ENCODE measurements at regions not wholly inside any gene's neighbourhood (a gene's known extent, or its start where the extent isn't known, plus 50 kb on each side); places are given as distances from the start of the nearest gene placed in this dataset.
"Not testable (repeated sequence)": the region's sequence is repeated elsewhere in the genome, so short reads cannot be mapped to it uniquely, and the experiment has no call there.

GRCh38 chr2:105489168-105489878 lies 90.5 kb upstream of the FHL2 start:
- H3K9me3 ChIP-seq (ENCODE audit: control insufficient read depth, insufficient read depth, low read length), result no peaks in the 10 kb centered on the region
- H3K36me3 ChIP-seq (ENCODE audit: control insufficient read depth, insufficient read depth, low read length), result no peaks in the 10 kb centered on the region
- H3K4me3 ChIP-seq (ENCODE audit: low read depth, low read length), result no peak overlapping the region
- H3K27me3 ChIP-seq (ENCODE audit: control insufficient read depth, insufficient read depth, low read length), result no peaks in the 10 kb centered on the region
- H3K4me1 ChIP-seq (ENCODE audit: control insufficient read depth, insufficient read depth, low read length), result no peaks in the 10 kb centered on the region
- no peak overlapping the region for H3K9ac ChIP-seq (ENCODE audit: low read depth, low read length)

- H3K36me3 ChIP-seq (ENCODE audit: control insufficient read depth, insufficient read depth, low read length), result no peaks in the 10 kb centered on the region
- no peaks in the 10 kb centered on the region for H3K4me1 ChIP-seq (ENCODE audit: control insufficient read depth, insufficient read depth, low read length)
- no peak overlapping the region for H3K9ac ChIP-seq (ENCODE audit: low read depth, low read length)
- H3K4me3 ChIP-seq (ENCODE audit: low read depth, low read length), result no peak overlapping the region
- no peaks in the 10 kb centered on the region for H3K27me3 ChIP-seq (ENCODE audit: control insufficient read depth, insufficient read depth, low read length)
- no peaks in the 10 kb centered on the region for H3K9me3 ChIP-seq (ENCODE audit: control insufficient read depth, insufficient read depth, low read length)
Measured at GRCh38 chr2:105488285-105488684, 89.4 kb upstream of the FHL2 start.

- Histone ChIP-seq H3K27me3 (ENCODE audit: control insufficient read depth, insufficient read depth, low read length) (no peaks in the 10 kb centered on the region), H3K36me3 (ENCODE audit: control insufficient read depth, insufficient read depth, low read length) (no peaks in the 10 kb centered on the region), H3K4me1 (ENCODE audit: control insufficient read depth, insufficient read depth, low read length) (no peaks in the 10 kb centered on the region), H3K9me3 (ENCODE audit: control insufficient read depth, insufficient read depth, low read length) (no peaks in the 10 kb centered on the region), H3K4me3 (ENCODE audit: low read depth, low read length) (no peak overlapping the region), H3K9ac (ENCODE audit: low read depth, low read length) (no peak overlapping the region)
Measured at GRCh38 chr2:105487142-105488069, 88.6 kb upstream of the FHL2 start.

- H3K9me3 ChIP-seq (ENCODE audit: control insufficient read depth, insufficient read depth, low read length), result no peaks in the 10 kb centered on the region
- no peak overlapping the region for H3K4me3 ChIP-seq (ENCODE audit: low read depth, low read length)
- H3K27me3 ChIP-seq (ENCODE audit: control insufficient read depth, insufficient read depth, low read length), result no peaks in the 10 kb centered on the region
- no peaks in the 10 kb centered on the region for H3K36me3 ChIP-seq (ENCODE audit: control insufficient read depth, insufficient read depth, low read length)
- H3K9ac ChIP-seq (ENCODE audit: low read depth, low read length), result no peak overlapping the region
- H3K4me1 ChIP-seq (ENCODE audit: control insufficient read depth, insufficient read depth, low read length), result no peaks in the 10 kb centered on the region
Measured at GRCh38 chr2:105486762-105487141, 87.9 kb upstream of the FHL2 start.

- Histone ChIP-seq H3K27me3 (ENCODE audit: control insufficient read depth, insufficient read depth, low read length) (peaks cover 3% of the 10 kb centered on the region), H3K4me3 (ENCODE audit: low read depth, low read length) (no peak overlapping the region), H3K9me3 (ENCODE audit: control insufficient read depth, insufficient read depth, low read length) (no peaks in the 10 kb centered on the region), H3K4me1 (ENCODE audit: control insufficient read depth, insufficient read depth, low read length) (no peaks in the 10 kb centered on the region), H3K36me3 (ENCODE audit: control insufficient read depth, insufficient read depth, low read length) (no peaks in the 10 kb centered on the region), H3K9ac (ENCODE audit: low read depth, low read length) (no peak overlapping the region)
Measured at GRCh38 chr2:105478670-105479069, 79.8 kb upstream of the FHL2 start.

- H3K36me3 ChIP-seq (ENCODE audit: control insufficient read depth, insufficient read depth, low read length); H3K4me1 ChIP-seq (ENCODE audit: control insufficient read depth, insufficient read depth, low read length); H3K27me3 ChIP-seq (ENCODE audit: control insufficient read depth, insufficient read depth, low read length); H3K9me3 ChIP-seq (ENCODE audit: control insufficient read depth, insufficient read depth, low read length); H3K4me3 ChIP-seq (ENCODE audit: low read depth, low read length); H3K9ac ChIP-seq (ENCODE audit: low read depth, low read length): not testable (repeated sequence)
Measured at GRCh38 chr2:105477050-105477620, 78.3 kb upstream of the FHL2 start.

GRCh38 chr2:105473011-105473410 lies 74.2 kb upstream of the FHL2 start:
- peaks cover 3% of the 10 kb centered on the region for H3K27me3 ChIP-seq (ENCODE audit: control insufficient read depth, insufficient read depth, low read length)
- H3K4me1 ChIP-seq (ENCODE audit: control insufficient read depth, insufficient read depth, low read length), result peaks cover 3% of the 10 kb centered on the region
- H3K4me3 ChIP-seq (ENCODE audit: low read depth, low read length), result no peak overlapping the region
- H3K9me3 ChIP-seq (ENCODE audit: control insufficient read depth, insufficient read depth, low read length), result no peaks in the 10 kb centered on the region
- H3K9ac ChIP-seq (ENCODE audit: low read depth, low read length), result no peak overlapping the region
- H3K36me3 ChIP-seq (ENCODE audit: control insufficient read depth, insufficient read depth, low read length), result no peaks in the 10 kb centered on the region

- no peaks in the 10 kb centered on the region for H3K36me3 ChIP-seq (ENCODE audit: control insufficient read depth, insufficient read depth, low read length)
- H3K4me1 ChIP-seq (ENCODE audit: control insufficient read depth, insufficient read depth, low read length), result peaks cover 3% of the 10 kb centered on the region
- peaks cover 3% of the 10 kb centered on the region for H3K27me3 ChIP-seq (ENCODE audit: control insufficient read depth, insufficient read depth, low read length)
- no peaks in the 10 kb centered on the region for H3K9me3 ChIP-seq (ENCODE audit: control insufficient read depth, insufficient read depth, low read length)
- no peak overlapping the region for H3K9ac ChIP-seq (ENCODE audit: low read depth, low read length)
- no peak overlapping the region for H3K4me3 ChIP-seq (ENCODE audit: low read depth, low read length)
Measured at GRCh38 chr2:105470979-105471378, 72.1 kb upstream of the FHL2 start.

- Histone ChIP-seq H3K27me3 (ENCODE audit: control insufficient read depth, insufficient read depth, low read length) (no peaks in the 10 kb centered on the region), H3K4me1 (ENCODE audit: control insufficient read depth, insufficient read depth, low read length) (peaks cover 3% of the 10 kb centered on the region), H3K36me3 (ENCODE audit: control insufficient read depth, insufficient read depth, low read length) (no peaks in the 10 kb centered on the region), H3K4me3 (ENCODE audit: low read depth, low read length) (no peak overlapping the region), H3K9ac (ENCODE audit: low read depth, low read length) (no peak overlapping the region), H3K9me3 (ENCODE audit: control insufficient read depth, insufficient read depth, low read length) (no peaks in the 10 kb centered on the region)
Measured at GRCh38 chr2:105469781-105470180, 70.9 kb upstream of the FHL2 start.

- Histone ChIP-seq H3K9me3 (ENCODE audit: control insufficient read depth, insufficient read depth, low read length) (no peaks in the 10 kb centered on the region), H3K9ac (ENCODE audit: low read depth, low read length) (no peak overlapping the region), H3K27me3 (ENCODE audit: control insufficient read depth, insufficient read depth, low read length) (no peaks in the 10 kb centered on the region), H3K4me1 (ENCODE audit: control insufficient read depth, insufficient read depth, low read length) (peaks cover 3% of the 10 kb centered on the region), H3K4me3 (ENCODE audit: low read depth, low read length) (no peak overlapping the region), H3K36me3 (ENCODE audit: control insufficient read depth, insufficient read depth, low read length) (no peaks in the 10 kb centered on the region)
Measured at GRCh38 chr2:105468582-105469042, 69.8 kb upstream of the FHL2 start.

- Histone ChIP-seq H3K4me3 (ENCODE audit: low read depth, low read length) (no peak overlapping the region), H3K4me1 (ENCODE audit: control insufficient read depth, insufficient read depth, low read length) (peaks cover 3% of the 10 kb centered on the region), H3K27me3 (ENCODE audit: control insufficient read depth, insufficient read depth, low read length) (no peaks in the 10 kb centered on the region), H3K9me3 (ENCODE audit: control insufficient read depth, insufficient read depth, low read length) (no peaks in the 10 kb centered on the region), H3K9ac (ENCODE audit: low read depth, low read length) (no peak overlapping the region), H3K36me3 (ENCODE audit: control insufficient read depth, insufficient read depth, low read length) (no peaks in the 10 kb centered on the region)
Measured at GRCh38 chr2:105464325-105464724, 65.5 kb upstream of the FHL2 start.

All from iPS-15b (cell line).